ENCODE measurements at regions not wholly inside any gene's neighbourhood (a gene's known extent, or its start where the extent isn't known, plus 50 kb on each side); places are given as distances from the start of the nearest gene placed in this dataset.
"Not testable (repeated sequence)": the region's sequence is repeated elsewhere in the genome, so short reads cannot be mapped to it uniquely, and the experiment has no call there.

DNA sequence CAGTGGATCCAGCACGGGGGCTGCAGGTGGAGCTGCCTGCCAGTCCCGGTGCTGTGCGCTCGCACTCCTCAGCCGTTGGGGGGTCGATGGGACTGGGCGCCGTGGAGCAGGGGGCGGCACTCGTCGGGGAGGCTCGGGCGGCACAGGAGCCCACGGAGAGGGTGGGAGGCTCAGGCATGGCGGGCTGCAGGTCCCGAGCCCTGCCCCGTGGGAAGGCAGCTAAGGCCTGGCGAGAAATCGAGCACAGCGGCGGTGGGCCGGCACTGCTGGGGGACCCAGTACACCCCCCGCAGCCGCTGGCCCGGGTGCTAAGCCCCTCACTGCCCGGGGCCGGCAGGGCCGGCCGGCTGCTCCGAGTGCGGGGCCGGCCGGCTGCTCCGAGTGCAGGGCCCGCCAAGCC is 52.3 kb upstream of the MARK1 start:
- H3K27ac ChIP-seq (ENCODE audit: low read depth in 1 of 2, low read length in 2 of 2); ATAC-seq (ENCODE audit: low FRiP score); DNase-seq; intact Hi-C loops (cut with DNase I); H3K27me3 ChIP-seq (ENCODE audit: control insufficient read depth in 1 of 2, insufficient read depth in 2 of 2, low read length in 1 of 2); H3K4me3 ChIP-seq (ENCODE audit: low read length in 2 of 2); H3K4me1 ChIP-seq (ENCODE audit: control insufficient read depth in 1 of 2, insufficient read depth in 2 of 2, low read length in 2 of 2); H3K36me3 ChIP-seq (ENCODE audit: control insufficient read depth in 1 of 2, insufficient read depth in 2 of 2, low read length in 1 of 2); H3K9me3 ChIP-seq (ENCODE audit: control insufficient read depth, low read length): not testable (repeated sequence)
- WGBS, 2 donors = 92 to 96% methylated on average over 32 to 34 of the region's 35 CpGs

DNA sequence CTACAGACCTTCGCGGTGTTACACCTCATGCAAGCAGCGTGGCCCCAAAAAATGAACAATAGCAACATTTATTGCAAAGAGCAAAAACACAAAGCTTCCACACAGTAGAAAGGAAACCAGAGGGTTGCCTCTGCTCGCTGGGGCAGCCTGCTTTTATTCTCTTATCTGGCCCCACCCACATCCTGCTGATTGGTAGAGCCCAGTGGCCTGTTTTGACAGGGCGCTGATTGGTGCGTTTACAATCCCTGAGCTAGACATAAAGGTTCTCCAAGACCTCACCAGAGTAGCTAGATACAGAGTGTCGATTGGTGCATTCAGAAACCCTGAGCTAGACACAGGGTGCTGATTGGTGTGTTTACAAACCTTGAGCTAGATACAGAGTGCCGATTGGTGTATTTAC is 52.8 kb upstream of the MARK1 start:
- H3K9me3 ChIP-seq (ENCODE audit: control insufficient read depth, low read length); DNase-seq; intact Hi-C loops (cut with DNase I); ATAC-seq (ENCODE audit: low FRiP score); H3K4me3 ChIP-seq (ENCODE audit: low read length in 2 of 2); H3K36me3 ChIP-seq (ENCODE audit: control insufficient read depth in 1 of 2, insufficient read depth in 2 of 2, low read length in 1 of 2); H3K27ac ChIP-seq (ENCODE audit: low read depth in 1 of 2, low read length in 2 of 2); H3K4me1 ChIP-seq (ENCODE audit: control insufficient read depth in 1 of 2, insufficient read depth in 2 of 2, low read length in 2 of 2); H3K27me3 ChIP-seq (ENCODE audit: control insufficient read depth in 1 of 2, insufficient read depth in 2 of 2, low read length in 1 of 2): not testable (repeated sequence)
- WGBS, 2 donors = 93 to 96% methylated on average over 8 of the region's 8 CpGs

DNA sequence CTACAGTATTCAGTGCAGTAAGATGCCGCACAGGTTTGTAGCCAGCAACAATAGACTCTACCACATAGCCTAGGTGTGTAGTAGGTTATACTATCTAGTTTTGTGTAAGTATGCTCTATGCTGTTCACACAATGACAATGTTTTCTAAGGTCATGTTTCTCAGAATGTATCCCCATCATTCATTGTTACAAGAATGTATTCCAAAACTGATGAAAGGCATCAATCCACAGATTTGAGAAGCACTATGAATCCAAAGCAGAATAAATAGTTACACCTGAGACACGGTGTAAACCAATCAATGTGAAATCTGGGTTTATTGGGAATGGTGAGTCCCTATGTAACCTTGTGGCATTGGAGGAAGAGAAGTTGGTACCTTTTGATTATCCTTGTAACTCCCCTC is 54.5 kb upstream of the MARK1 start:
- H3K36me3 ChIP-seq (ENCODE audit: control insufficient read depth in 1 of 2, insufficient read depth in 2 of 2, low read length in 1 of 2) = no peaks in the 10 kb centered on the region
- ATAC-seq (ENCODE audit: low FRiP score) = no peak
- no peak overlapping the region for H3K4me3 ChIP-seq (ENCODE audit: low read length in 2 of 2)
- WGBS, 2 donors = 96 to 97% methylated on average over 2 of the region's 2 CpGs
- no peaks in the 10 kb centered on the region for H3K4me1 ChIP-seq (ENCODE audit: control insufficient read depth in 1 of 2, insufficient read depth in 2 of 2, low read length in 2 of 2)
- intact Hi-C loops (cut with DNase I) = no loop called here
- H3K9me3 ChIP-seq (ENCODE audit: control insufficient read depth, low read length) = no peaks in the 10 kb centered on the region
- no peak overlapping the region for H3K27ac ChIP-seq (ENCODE audit: low read depth in 1 of 2, low read length in 2 of 2)
- DNase-seq = no peak
- H3K27me3 ChIP-seq (ENCODE audit: control insufficient read depth in 1 of 2, insufficient read depth in 2 of 2, low read length in 1 of 2) = no peaks in the 10 kb centered on the region

DNA sequence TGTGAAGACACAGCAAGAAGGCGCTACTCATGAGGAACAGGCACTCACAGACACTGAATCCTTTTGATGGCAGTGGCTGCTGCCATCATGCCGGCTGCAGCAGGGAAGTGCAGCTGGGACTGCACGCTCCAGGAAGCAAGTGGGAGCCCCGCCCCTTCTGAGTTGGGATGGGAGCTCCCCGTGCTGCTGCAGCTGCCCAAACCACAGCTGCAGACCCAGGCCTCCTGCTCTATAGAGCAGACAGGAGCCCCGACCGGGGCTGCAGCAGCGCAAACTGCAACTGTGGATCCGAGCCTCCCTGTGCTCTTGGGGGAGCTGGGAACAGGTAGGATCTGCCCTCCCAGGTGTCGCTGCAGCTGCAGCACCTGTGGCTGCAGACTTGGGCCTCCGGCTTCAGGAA is 65.2 kb upstream of the MARK1 start:
- Histone ChIP-seq H3K36me3 (ENCODE audit: control insufficient read depth in 1 of 2, insufficient read depth in 2 of 2, low read length in 1 of 2) (no peaks in the 10 kb centered on the region), H3K4me3 (ENCODE audit: low read length in 2 of 2) (no peak overlapping the region), H3K9me3 (ENCODE audit: control insufficient read depth, low read length) (peaks cover 1% of the 10 kb centered on the region), H3K27me3 (ENCODE audit: control insufficient read depth in 1 of 2, insufficient read depth in 2 of 2, low read length in 1 of 2) (no peaks in the 10 kb centered on the region), H3K27ac (ENCODE audit: low read depth in 1 of 2, low read length in 2 of 2) (no peak overlapping the region), H3K4me1 (ENCODE audit: control insufficient read depth in 1 of 2, insufficient read depth in 2 of 2, low read length in 2 of 2) (peaks cover 0 to 3% of the 10 kb centered on the region in 2 donors)
- ATAC-seq (ENCODE audit: low FRiP score) = no peak
- DNase-seq = no peak
- WGBS, 2 donors = 76 to 80% methylated on average over 11 of the region's 11 CpGs
- intact Hi-C loops (cut with DNase I) = no loop called here

DNA sequence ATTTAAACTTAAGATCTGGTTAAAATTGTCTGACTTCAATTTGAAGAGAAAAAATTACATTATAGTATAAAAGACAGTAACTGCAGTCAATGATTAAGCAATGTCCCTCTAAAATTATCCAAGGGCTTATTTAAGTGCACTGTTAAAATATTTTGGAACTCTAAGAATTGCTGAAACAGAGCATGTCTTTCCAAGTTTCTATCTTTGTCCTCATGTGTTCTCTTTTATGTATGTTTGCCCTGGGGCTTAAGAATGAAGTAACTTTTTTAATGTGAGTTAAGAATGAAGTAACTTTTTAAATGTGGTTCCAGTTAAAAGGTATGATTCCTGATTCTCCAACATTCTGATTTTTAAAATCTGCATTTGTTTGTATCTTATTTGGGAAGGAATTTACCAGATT is 69.0 kb upstream of the MARK1 start:
- Histone ChIP-seq H3K4me3 (ENCODE audit: low read length in 2 of 2) (no peak overlapping the region), H3K36me3 (ENCODE audit: control insufficient read depth in 1 of 2, insufficient read depth in 2 of 2, low read length in 1 of 2) (no peaks in the 10 kb centered on the region), H3K27ac (ENCODE audit: low read depth in 1 of 2, low read length in 2 of 2) (no peak overlapping the region), H3K27me3 (ENCODE audit: control insufficient read depth in 1 of 2, insufficient read depth in 2 of 2, low read length in 1 of 2) (no peaks in the 10 kb centered on the region), H3K4me1 (ENCODE audit: control insufficient read depth in 1 of 2, insufficient read depth in 2 of 2, low read length in 2 of 2) (peaks cover 0 to 3% of the 10 kb centered on the region in 2 donors), H3K9me3 (ENCODE audit: control insufficient read depth, low read length) (no peaks in the 10 kb centered on the region)
- intact Hi-C loops (cut with DNase I) = no loop called here
- ATAC-seq (ENCODE audit: low FRiP score) = no peak
- DNase-seq = no peak

- DNase-seq (no peak), ATAC-seq (ENCODE audit: low FRiP score) (no peak)
- whole genome bisulfite sequencing, 2 donors = 69 to 74% methylated on average over 5 of the region's 5 CpGs
- H3K27ac ChIP-seq (ENCODE audit: low read depth in 1 of 2, low read length in 2 of 2) = no peak overlapping the region
- intact Hi-C loops (cut with DNase I) = no loop called here
- H3K4me3 ChIP-seq (ENCODE audit: low read length in 2 of 2) = no peak overlapping the region
- peaks cover 0 to 3% of the 10 kb centered on the region in 2 donors for H3K4me1 ChIP-seq (ENCODE audit: control insufficient read depth in 1 of 2, insufficient read depth in 2 of 2, low read length in 2 of 2)
- no peaks in the 10 kb centered on the region for H3K27me3 ChIP-seq (ENCODE audit: control insufficient read depth in 1 of 2, insufficient read depth in 2 of 2, low read length in 1 of 2)
- no peaks in the 10 kb centered on the region for H3K9me3 ChIP-seq (ENCODE audit: control insufficient read depth, low read length)
- H3K36me3 ChIP-seq (ENCODE audit: control insufficient read depth in 1 of 2, insufficient read depth in 2 of 2, low read length in 1 of 2) = no peaks in the 10 kb centered on the region
Observed at GRCh38 chr1:220457957-220458609, 69.9 kb upstream of the MARK1 start.

DNA sequence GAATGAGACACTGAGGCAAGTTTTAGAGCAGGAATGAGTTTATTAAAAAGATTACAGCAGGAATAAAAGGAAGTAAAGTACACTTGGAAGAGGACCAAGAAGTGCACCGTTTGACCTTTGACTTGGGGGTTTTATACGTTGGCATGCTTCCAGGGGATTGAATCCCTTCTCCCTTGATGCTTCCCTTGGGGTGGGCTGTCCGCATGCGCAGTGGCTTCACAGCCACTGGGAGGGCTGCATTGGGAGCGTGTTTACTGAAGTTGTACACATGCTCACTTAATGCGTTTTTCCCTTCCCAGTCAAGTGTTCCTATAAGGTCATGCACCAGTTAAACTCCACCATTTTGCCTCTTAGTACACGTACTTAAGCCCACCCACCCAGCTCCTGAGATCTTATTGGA is 72.4 kb upstream of the MARK1 start:
- Histone ChIP-seq H3K4me1 (ENCODE audit: control insufficient read depth in 1 of 2, insufficient read depth in 2 of 2, low read length in 2 of 2) (peaks cover 0 to 3% of the 10 kb centered on the region in 2 donors), H3K27me3 (ENCODE audit: control insufficient read depth in 1 of 2, insufficient read depth in 2 of 2, low read length in 1 of 2) (no peaks in the 10 kb centered on the region), H3K27ac (ENCODE audit: low read depth in 1 of 2, low read length in 2 of 2) (no peak overlapping the region), H3K9me3 (ENCODE audit: control insufficient read depth, low read length) (no peaks in the 10 kb centered on the region), H3K36me3 (ENCODE audit: control insufficient read depth in 1 of 2, insufficient read depth in 2 of 2, low read length in 1 of 2) (no peaks in the 10 kb centered on the region), H3K4me3 (ENCODE audit: low read length in 2 of 2) (no peak overlapping the region)
- intact Hi-C loops (cut with DNase I) = no loop called here
- no peak for ATAC-seq (ENCODE audit: low FRiP score)
- DNase-seq = no peak
- 83 to 88% methylated on average over 7 of the region's 7 CpGs for WGBS, 2 donors

- no peaks in the 10 kb centered on the region for H3K9me3 ChIP-seq (ENCODE audit: control insufficient read depth, low read length)
- peaks cover 0 to 3% of the 10 kb centered on the region in 2 donors for H3K4me1 ChIP-seq (ENCODE audit: control insufficient read depth in 1 of 2, insufficient read depth in 2 of 2, low read length in 2 of 2)
- 88 to 90% methylated on average over 3 of the region's 3 CpGs for WGBS, 2 donors
- H3K27me3 ChIP-seq (ENCODE audit: control insufficient read depth in 1 of 2, insufficient read depth in 2 of 2, low read length in 1 of 2) = no peaks in the 10 kb centered on the region
- H3K4me3 ChIP-seq (ENCODE audit: low read length in 2 of 2) = no peak overlapping the region
- no peak for DNase-seq
- no peak overlapping the region for H3K27ac ChIP-seq (ENCODE audit: low read depth in 1 of 2, low read length in 2 of 2)
- ATAC-seq (ENCODE audit: low FRiP score) = no peak
- intact Hi-C loops (cut with DNase I) = no loop called here
- H3K36me3 ChIP-seq (ENCODE audit: control insufficient read depth in 1 of 2, insufficient read depth in 2 of 2, low read length in 1 of 2) = no peaks in the 10 kb centered on the region
Observed at GRCh38 chr1:220454155-220454777, 73.7 kb upstream of the MARK1 start.

DNA sequence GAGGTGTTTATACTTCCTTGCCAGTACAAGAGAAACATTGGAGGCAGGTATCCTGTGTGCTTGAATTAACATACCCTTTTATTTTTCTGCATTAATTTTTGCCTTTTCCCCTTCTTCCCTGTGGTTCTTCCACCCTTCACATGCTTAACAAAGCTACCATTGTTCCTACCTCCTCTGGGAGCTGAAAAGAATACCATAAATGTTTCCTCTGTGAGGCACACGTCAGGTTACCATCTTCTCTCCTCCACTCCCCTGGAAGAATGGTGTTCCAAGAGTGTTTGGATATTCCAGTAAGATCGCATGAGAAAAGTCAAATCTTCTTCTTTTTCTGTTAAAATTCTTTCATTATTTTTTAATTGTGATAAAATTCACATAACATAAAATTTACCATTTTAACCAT is 74.6 kb upstream of the MARK1 start:
- Histone ChIP-seq H3K27me3 (ENCODE audit: control insufficient read depth in 1 of 2, insufficient read depth in 2 of 2, low read length in 1 of 2) (no peaks in the 10 kb centered on the region), H3K4me1 (ENCODE audit: control insufficient read depth in 1 of 2, insufficient read depth in 2 of 2, low read length in 2 of 2) (no peaks in the 10 kb centered on the region), H3K36me3 (ENCODE audit: control insufficient read depth in 1 of 2, insufficient read depth in 2 of 2, low read length in 1 of 2) (no peaks in the 10 kb centered on the region), H3K9me3 (ENCODE audit: control insufficient read depth, low read length) (no peaks in the 10 kb centered on the region), H3K4me3 (ENCODE audit: low read length in 2 of 2) (peak overlapping the region in 1 of 2 donors; percentile 14), H3K27ac (ENCODE audit: low read depth in 1 of 2, low read length in 2 of 2) (no peak overlapping the region)
- DNase-seq = no peak
- ATAC-seq (ENCODE audit: low FRiP score) = no peak
- 75 to 87% methylated on average over 2 of the region's 2 CpGs for WGBS, 2 donors
- intact Hi-C loops (cut with DNase I) = no loop called here

Data from aorta (tissue), 5 donors.